Thyroid gland (tissue), 4 donors: ENCODE measurements at regions not wholly inside any gene's neighbourhood (a gene's known extent, or its start where the extent isn't known, plus 50 kb on each side); places are given as distances from the start of the nearest gene placed in this dataset.

Experiments
- DNase-seq, 2 donors: peaks; one replicate each; pipeline ENCODE4 v3.0.0-alpha.2; 2019
- H3K27ac ChIP-seq, 3 donors: fragments of 200-600 bp; sonication (generic); 1 replicate in 2 of 3; 2 replicates in 1 of 3; pipeline ENCODE4 v1.5.1; 2016 to 2019; ENCODE audit warnings: mild to moderate bottlenecking in 1 of 3, moderate library complexity in 1 of 3
- H3K27me3 ChIP-seq: fragments of 200-600 bp; sonication (generic); one replicate; pipeline ENCODE4 v1.5.1; 2019
- H3K36me3 ChIP-seq, 2 donors: fragments of 200-600 bp; sonication (generic); one replicate each; pipeline ENCODE4 v1.5.1; 2016 to 2019
- H3K4me1 ChIP-seq, 2 donors: fragments of 200-600 bp; sonication (generic); one replicate each; pipeline ENCODE4 v1.5.1; 2017 to 2019
- H3K4me3 ChIP-seq, 3 donors: fragments of 200-600 bp; sonication (generic); replicated peaks in 1 of 3; 1 replicate in 2 of 3; 2 replicates in 1 of 3; pipeline ENCODE4 v1.5.1; 2016; ENCODE audit warnings: mild to moderate bottlenecking in 1 of 3
- H3K9me3 ChIP-seq: fragments of 200-600 bp; sonication (generic); one replicate; pipeline ENCODE4 v1.5.1; 2017
- CTCF ChIP-seq, 6 experiments: fragments of 200-600 bp in 3 of 6; fragments of 450-650 bp in 3 of 6; sonication (generic) in 3 of 6; IDR thresholded peaks; one replicate each; pipeline ENCODE4 v1.5.1; 2016 to 2019; ENCODE audit warnings: antibody characterized with exemption in 6 of 6, mild to moderate bottlenecking in 2 of 6, inconsistent platforms in 1 of 6, moderate library complexity in 1 of 6
- POLR2A ChIP-seq, 2 donors: fragments of 450-650 bp; IDR thresholded peaks; one replicate each; pipeline ENCODE4 v1.6.1; 2017; ENCODE audit warnings: antibody characterized with exemption in 2 of 2, mild to moderate bottlenecking in 2 of 2, moderate library complexity in 1 of 2
- WGBS, 2 donors: methylation state at CpG; one replicate each; pipeline ENCODE4 v1.1.5; 2017; 5-methylcytosine and 5-hydroxymethylcytosine counted together
- intact Hi-C: fragments of 100-400 bp; cut with DNase I; formaldehyde crosslinking; loops from one replicate; pipeline ENCODE4 v1.15.1; 2023

- H3K27me3 ChIP-seq: no peaks in the 10 kb centered on the region
Observed at GRCh38 chr6:98530732-98531131, 303.6 kb upstream of the POU3F2 start.

GRCh38 chr6:98532004-98532403 is 302.4 kb upstream of the POU3F2 start:
- DNase-seq: no peak
- Histone ChIP-seq H3K4me3 (no peak overlapping the region), H3K27ac (no peak overlapping the region), H3K4me1 (no peaks in the 10 kb centered on the region), H3K36me3 (no peaks in the 10 kb centered on the region), H3K9me3 (no peaks in the 10 kb centered on the region), H3K27me3 (no peaks in the 10 kb centered on the region)
- TF ChIP-seq POLR2A (IDR thresholded peaks at IDR 0.05) (no peak), CTCF (IDR thresholded peaks at IDR 0.05) (no peak)
- intact Hi-C loops: no loop called here
- 88 to 97% methylated on average over 6 of the region's 6 CpGs for WGBS, 2 donors

More at GRCh38 chr6:98530732-98531131, 303.6 kb upstream of the POU3F2 start:
- H3K27ac ChIP-seq: no peak overlapping the region
- intact Hi-C loops: no loop called here
- no peak for DNase-seq
- H3K4me1 ChIP-seq: no peaks in the 10 kb centered on the region
- no peak overlapping the region for H3K4me3 ChIP-seq
- no peak for TF ChIP-seq CTCF (IDR thresholded peaks at IDR 0.05)
- TF ChIP-seq POLR2A (IDR thresholded peaks at IDR 0.05): no peak
- no peaks in the 10 kb centered on the region for H3K36me3 ChIP-seq
- WGBS, 2 donors: 73 to 81% methylated on average over 3 to 5 of the region's 5 CpGs
- H3K9me3 ChIP-seq: no peaks in the 10 kb centered on the region

- H3K36me3 ChIP-seq: no peaks in the 10 kb centered on the region
- H3K9me3 ChIP-seq: no peaks in the 10 kb centered on the region
- intact Hi-C loops: no loop called here
- TF ChIP-seq POLR2A (IDR thresholded peaks at IDR 0.05) (no peak), CTCF (IDR thresholded peaks at IDR 0.05) (no peak)
- H3K27me3 ChIP-seq: no peaks in the 10 kb centered on the region
- H3K4me1 ChIP-seq: no peaks in the 10 kb centered on the region
- no peak overlapping the region for H3K27ac ChIP-seq
- DNase-seq: no peak
- no peak overlapping the region for H3K4me3 ChIP-seq
- WGBS, 2 donors: 71 to 72% methylated on average over 2 of the region's 2 CpGs
Observed at GRCh38 chr6:98539741-98540140, 294.6 kb upstream of the POU3F2 start.

DNA sequence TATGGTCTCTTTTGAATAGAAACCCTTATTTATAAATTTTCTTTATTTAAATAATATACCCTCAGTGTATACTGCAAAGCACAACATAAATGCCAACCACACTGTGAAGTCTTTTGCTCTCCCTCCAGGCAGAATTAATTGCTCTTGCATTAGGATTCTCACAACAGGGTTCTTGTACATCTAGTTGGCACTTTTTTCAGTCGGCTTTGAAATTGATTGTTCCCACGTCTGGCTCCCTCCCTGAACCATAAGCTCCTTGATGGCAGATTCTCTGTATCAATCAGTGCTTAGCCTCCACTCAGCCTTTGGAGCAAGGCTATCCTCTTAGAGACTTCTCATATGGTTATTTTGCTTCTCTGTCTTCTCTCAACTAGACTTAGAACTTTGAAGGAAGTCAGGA is 288.0 kb upstream of the POU3F2 start:
- Histone ChIP-seq H3K27me3 (no peaks in the 10 kb centered on the region), H3K27ac (no peak overlapping the region), H3K4me1 (no peaks in the 10 kb centered on the region), H3K36me3 (no peaks in the 10 kb centered on the region), H3K4me3 (no peak overlapping the region), H3K9me3 (no peaks in the 10 kb centered on the region)
- TF ChIP-seq CTCF (IDR thresholded peaks at IDR 0.05) (no peak), POLR2A (IDR thresholded peaks at IDR 0.05) (no peak)
- intact Hi-C loops: no loop called here
- DNase-seq: no peak
- WGBS, 2 donors: 62 to 80% methylated on average over 2 of the region's 2 CpGs

DNA sequence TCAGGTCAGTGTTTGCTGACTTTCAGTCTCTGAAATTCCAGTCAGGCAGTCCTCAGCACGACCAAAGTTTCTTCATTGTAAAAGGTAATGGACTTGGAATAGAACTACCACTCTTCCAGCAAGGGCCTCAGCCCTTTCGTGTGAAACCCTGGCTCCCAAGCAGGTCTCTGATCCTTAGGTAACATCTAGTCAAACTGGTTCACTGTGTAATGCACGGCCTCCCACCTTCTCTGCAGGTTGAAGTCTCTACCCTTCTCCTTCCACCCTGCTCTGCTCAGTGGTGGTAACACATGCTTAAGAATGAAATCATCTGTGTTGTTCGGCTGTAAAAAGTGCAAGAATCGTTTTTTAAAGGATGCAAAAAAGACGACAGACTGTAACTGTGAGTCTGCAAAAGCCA is 287.2 kb upstream of the POU3F2 start:
- Histone ChIP-seq H3K4me1 (no peaks in the 10 kb centered on the region), H3K4me3 (no peak overlapping the region), H3K27ac (no peak overlapping the region), H3K27me3 (no peaks in the 10 kb centered on the region), H3K36me3 (no peaks in the 10 kb centered on the region), H3K9me3 (no peaks in the 10 kb centered on the region)
- TF ChIP-seq CTCF (IDR thresholded peaks at IDR 0.05) (no peak), POLR2A (IDR thresholded peaks at IDR 0.05) (no peak)
- intact Hi-C loops: no loop called here
- 34 to 51% methylated on average over 6 of the region's 6 CpGs for WGBS, 2 donors
- DNase-seq: no peak
